HG03280 (cell line): ENCODE measurements at regions not wholly inside any gene's neighbourhood (a gene's known extent, or its start where the extent isn't known, plus 50 kb on each side); places are given as distances from the start of the nearest gene placed in this dataset.
"Not testable (repeated sequence)": the region's sequence is repeated elsewhere in the genome, so short reads cannot be mapped to it uniquely, and the experiment has no call there.

Source experiments
- ATAC-seq: cut with Tn5 transposase; IDR thresholded peaks from one replicate; pipeline ENCODE4 v1.9.1; 2021; ENCODE audit warnings: mild to moderate bottlenecking, moderate library complexity; ENCODE audit not compliant: unreplicated experiment

GRCh38 chr2:19615402-19615801, 257.0 kb upstream of the OSR1 start:
- ATAC-seq = not testable (repeated sequence)

- ATAC-seq = no peak
Measured at GRCh38 chr2:19614066-19614465, 255.6 kb upstream of the OSR1 start.

- ATAC-seq = no peak
Measured at GRCh38 chr2:19611491-19612332, 253.3 kb upstream of the OSR1 start.

DNA sequence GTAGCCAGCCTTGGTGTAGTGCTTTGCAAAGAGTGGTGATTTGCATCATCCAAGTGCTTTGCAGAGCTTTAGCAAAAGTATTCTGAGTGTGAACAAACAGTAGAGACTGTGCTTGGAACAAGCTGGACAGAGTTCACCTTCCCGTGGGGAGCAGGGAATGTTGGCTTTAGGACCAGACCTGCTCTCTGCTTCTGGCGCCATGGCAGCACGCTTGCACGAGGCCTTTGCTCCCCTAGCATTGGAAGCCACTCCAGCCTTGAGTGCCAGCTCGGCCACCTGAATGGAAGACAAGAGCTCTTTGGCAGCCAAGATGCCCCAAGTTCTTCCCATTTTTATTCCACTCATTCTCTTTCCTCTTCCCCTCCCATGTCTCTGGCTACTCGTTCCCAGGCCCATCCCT, 250.8 kb upstream of the OSR1 start:
- ATAC-seq = no peak

GRCh38 chr2:19607931-19608771, 249.7 kb upstream of the OSR1 start:
- ATAC-seq = no peak

GRCh38 chr2:19607400-19607799, 249.0 kb upstream of the OSR1 start:
- no peak for ATAC-seq

DNA sequence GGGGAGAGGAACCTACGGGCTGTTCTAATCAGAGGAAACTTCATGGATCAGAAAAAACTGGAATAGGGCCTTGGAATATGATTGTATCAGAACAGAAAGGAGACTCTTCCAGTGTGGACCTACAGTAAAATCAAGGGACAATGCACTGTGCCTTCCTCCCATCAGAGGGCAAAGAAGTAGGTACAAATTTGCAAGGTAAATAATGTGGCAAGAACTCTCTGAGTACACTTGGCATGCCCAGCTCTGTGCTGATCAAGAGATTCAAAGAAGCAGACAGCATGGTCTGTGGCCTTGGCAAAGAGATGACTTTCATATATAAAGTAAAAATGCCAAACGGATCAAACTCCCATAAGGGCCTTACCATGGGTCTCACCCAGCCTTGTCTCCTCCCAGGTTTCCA, 242.6 kb upstream of the OSR1 start:
- no peak for ATAC-seq

DNA sequence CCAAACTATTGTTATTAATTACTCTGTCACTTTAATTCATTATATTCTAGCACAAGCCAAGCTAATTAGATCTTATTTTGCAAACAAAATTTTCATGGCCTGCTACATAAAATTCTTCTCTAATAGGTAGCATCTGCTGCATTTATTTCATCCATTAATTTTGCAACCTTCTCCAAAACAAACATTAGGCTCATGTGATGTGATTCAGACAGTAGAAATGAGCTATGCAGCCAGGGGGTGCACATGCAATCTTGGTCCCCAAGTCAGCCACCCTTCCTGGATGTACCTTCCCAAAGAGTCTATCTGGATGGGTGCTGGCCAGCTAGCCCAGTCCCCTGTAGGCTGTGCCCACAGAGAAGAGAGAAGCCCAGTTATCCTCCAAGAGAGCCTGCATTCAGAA, 242.1 kb upstream of the OSR1 start:
- ATAC-seq = no peak

- ATAC-seq = no peak
Measured at GRCh38 chr2:19598971-19599370, 240.5 kb upstream of the OSR1 start.

DNA sequence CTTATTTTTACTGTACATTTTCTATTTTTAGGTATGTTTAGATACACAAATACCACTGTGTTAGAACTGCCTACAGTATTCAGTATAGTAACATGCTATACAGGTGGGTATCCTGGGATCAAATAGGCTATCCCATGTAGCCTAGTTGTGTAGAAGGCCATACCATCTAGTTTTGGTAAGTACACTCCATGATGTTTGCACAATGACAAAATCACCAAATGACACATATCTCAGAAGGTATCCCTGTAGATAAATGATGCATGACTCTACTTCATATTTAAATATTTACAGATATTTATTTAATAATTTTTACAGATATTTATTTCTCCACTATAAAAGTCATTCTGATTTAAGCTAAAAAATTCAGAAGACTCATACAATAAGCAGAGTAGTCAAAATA, 233.8 kb upstream of the OSR1 start:
- no peak for ATAC-seq

GRCh38 chr2:19589791-19590190, 231.4 kb upstream of the OSR1 start:
- no peak for ATAC-seq

- no peak for ATAC-seq
Measured at GRCh38 chr2:19580830-19581229, 222.4 kb upstream of the OSR1 start.

- ATAC-seq = no peak
Measured at GRCh38 chr2:19580264-19580663, 221.8 kb upstream of the OSR1 start.

- ATAC-seq = no peak
Measured at GRCh38 chr2:19579461-19579860, 221.0 kb upstream of the OSR1 start.

GRCh38 chr2:19577723-19578122, 219.3 kb upstream of the OSR1 start:
- no peak for ATAC-seq

GRCh38 chr2:19576411-19576810, 218.0 kb upstream of the OSR1 start:
- ATAC-seq = no peak

GRCh38 chr2:19575641-19576040, 217.2 kb upstream of the OSR1 start:
- ATAC-seq = no peak

DNA sequence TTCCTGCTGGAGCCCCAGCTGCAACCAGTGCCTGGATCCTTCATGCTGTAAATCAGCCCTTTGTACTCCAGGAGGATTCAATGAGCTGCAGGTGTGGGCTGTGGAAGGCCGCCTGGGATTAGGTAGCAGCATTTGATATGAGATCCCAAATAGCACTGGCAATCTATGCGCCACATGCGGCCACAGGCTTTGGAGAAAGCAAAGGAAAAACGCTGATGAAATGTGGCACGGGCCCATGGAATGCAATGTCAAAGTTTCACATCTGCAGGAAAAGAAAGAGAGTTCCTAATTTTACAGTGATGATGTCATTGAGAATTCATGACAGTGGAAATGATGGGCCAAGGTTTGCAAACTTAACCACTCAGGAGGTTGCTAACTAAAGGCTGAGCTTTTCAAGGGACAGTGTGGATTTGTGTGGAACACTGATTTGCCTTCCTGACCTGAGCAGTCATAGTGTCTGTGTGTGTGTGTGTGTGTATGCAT, 216.4 kb upstream of the OSR1 start:
- no peak for ATAC-seq

- ATAC-seq = no peak
Measured at GRCh38 chr2:19573784-19574183, 215.4 kb upstream of the OSR1 start.

DNA sequence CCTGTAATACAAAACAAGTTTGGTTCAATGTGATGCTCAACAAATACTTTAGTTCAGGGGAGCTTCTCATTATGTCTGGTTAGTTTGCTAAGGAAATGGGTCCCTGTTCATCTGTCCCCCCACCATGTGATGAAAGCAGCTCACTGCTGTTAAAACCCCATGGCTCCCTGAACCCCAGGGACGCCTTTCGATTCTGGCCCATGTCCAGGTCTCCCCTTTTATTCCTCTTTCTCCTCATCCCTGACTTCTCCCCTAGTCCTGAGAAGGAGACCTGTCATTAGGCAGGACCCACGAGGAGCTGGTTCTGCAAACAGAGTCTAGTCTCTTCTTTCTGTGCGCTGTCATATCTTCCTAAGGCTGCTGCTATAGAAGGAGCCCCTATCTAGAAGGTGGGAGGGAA, 213.3 kb upstream of the OSR1 start:
- ATAC-seq = no peak

DNA sequence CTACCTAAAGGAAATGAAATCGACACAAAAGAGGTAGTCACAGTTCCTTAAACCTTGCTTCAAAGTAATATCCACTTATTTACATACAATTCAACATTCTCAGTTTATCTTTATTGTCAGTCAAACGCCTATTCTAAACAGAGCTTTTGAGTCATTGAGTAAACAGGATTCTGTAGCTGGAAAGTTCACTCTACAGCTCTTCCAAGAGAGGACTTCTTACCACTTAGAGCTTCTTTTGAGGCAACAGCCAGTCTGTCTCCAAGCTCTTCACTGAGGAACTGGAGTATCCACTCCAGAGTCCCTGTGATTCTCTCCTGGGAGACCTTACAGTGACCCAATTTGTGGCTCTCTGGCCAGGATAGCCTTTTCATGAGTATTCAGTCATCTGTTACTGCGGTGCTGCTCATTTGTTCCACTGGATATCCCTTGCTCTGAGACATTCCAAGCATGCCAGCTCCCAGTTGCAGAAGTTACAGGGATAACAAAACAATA, 210.9 kb upstream of the OSR1 start:
- ATAC-seq = no peak

DNA sequence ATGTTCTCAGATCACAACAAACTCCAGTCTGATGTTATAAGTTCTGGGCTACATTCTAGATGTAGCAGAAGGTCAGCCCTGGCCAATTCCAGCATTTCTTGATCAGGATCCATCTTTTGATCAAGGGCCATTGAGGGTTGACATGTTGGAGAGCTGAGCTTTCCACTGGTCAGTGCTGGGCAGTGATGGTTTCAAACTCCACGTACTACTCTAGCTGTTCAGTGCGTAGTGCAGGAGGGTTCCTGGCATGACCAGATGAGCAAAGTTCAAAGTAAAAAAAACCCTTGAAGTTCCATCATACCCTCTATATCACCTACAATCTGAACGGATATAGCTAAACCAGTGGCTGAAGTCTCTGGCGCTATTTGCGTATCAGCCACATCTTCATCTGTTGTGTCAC, 210.4 kb upstream of the OSR1 start:
- no peak for ATAC-seq
